ENCODE measurements at regions not wholly inside any gene's neighbourhood (a gene's known extent, or its start where the extent isn't known, plus 50 kb on each side); places are given as distances from the start of the nearest gene placed in this dataset.
"Not testable (repeated sequence)": the region's sequence is repeated elsewhere in the genome, so short reads cannot be mapped to it uniquely, and the experiment has no call there.

GRCh38 chr3:126287536-126288241, 69.5 kb downstream of the KLF15 start:
- peak overlapping the region; percentile 56 for H3K4me3 ChIP-seq (ENCODE audit: low read depth, low read length)
- TF ChIP-seq CTCF (IDR thresholded peaks at IDR 0.05; ENCODE audit: insufficient read depth, low read depth, low read length), result no peak
- peak; percentile 48 for DNase-seq (ENCODE audit: low read depth)

- no peak for TF ChIP-seq CTCF (IDR thresholded peaks at IDR 0.05; ENCODE audit: insufficient read depth, low read depth, low read length)
- no peak for DNase-seq (ENCODE audit: low read depth)
- H3K4me3 ChIP-seq (ENCODE audit: low read depth, low read length), result peak overlapping the region; percentile 56
Measured at GRCh38 chr3:126287171-126287535, 70.1 kb downstream of the KLF15 start.

- no peak for TF ChIP-seq CTCF (IDR thresholded peaks at IDR 0.05; ENCODE audit: insufficient read depth, low read depth, low read length)
- H3K4me3 ChIP-seq (ENCODE audit: low read depth, low read length), result no peak overlapping the region
- DNase-seq (ENCODE audit: low read depth), result no peak
Measured at GRCh38 chr3:126285369-126285768, 71.8 kb downstream of the KLF15 start.

GRCh38 chr3:126284258-126284904, 72.8 kb downstream of the KLF15 start:
- peak; percentile 16 for DNase-seq (ENCODE audit: low read depth)
- H3K4me3 ChIP-seq (ENCODE audit: low read depth, low read length), result no peak overlapping the region
- no peak for TF ChIP-seq CTCF (IDR thresholded peaks at IDR 0.05; ENCODE audit: insufficient read depth, low read depth, low read length)

GRCh38 chr3:126283651-126284050, 73.6 kb downstream of the KLF15 start:
- not testable (repeated sequence) for DNase-seq (ENCODE audit: low read depth); H3K4me3 ChIP-seq (ENCODE audit: low read depth, low read length)

- TF ChIP-seq CTCF (IDR thresholded peaks at IDR 0.05; ENCODE audit: insufficient read depth, low read depth, low read length), result no peak
- no peak overlapping the region for H3K4me3 ChIP-seq (ENCODE audit: low read depth, low read length)
- DNase-seq (ENCODE audit: low read depth), result no peak
Measured at GRCh38 chr3:126279853-126280252, 77.4 kb downstream of the KLF15 start.

- no peak overlapping the region for H3K4me3 ChIP-seq (ENCODE audit: low read depth, low read length)
- no peak for TF ChIP-seq CTCF (IDR thresholded peaks at IDR 0.05; ENCODE audit: insufficient read depth, low read depth, low read length)
- DNase-seq (ENCODE audit: low read depth), result peak; percentile 47
Measured at GRCh38 chr3:126277629-126278378, 79.4 kb downstream of the KLF15 start.
